Non-pigmented ciliary epithelial cell (primary cell): ENCODE measurements at regions not wholly inside any gene's neighbourhood (a gene's known extent, or its start where the extent isn't known, plus 50 kb on each side); places are given as distances from the start of the nearest gene placed in this dataset.
A peak's percentile ranks its signal among the peaks of the same experiment; 100 is the strongest.

Source experiments
- DNase-seq: peaks from one replicate; pipeline ENCODE4 v3.0.0-alpha.2; 2010; ENCODE audit warnings: low read depth

GRCh38 chr12:127749416-127749815 is 517.6 kb upstream of the TMEM132C start:
- DNase-seq = no peak

GRCh38 chr12:127750076-127750840 is 516.7 kb upstream of the TMEM132C start:
- DNase-seq = peak; percentile 22

GRCh38 chr12:127752802-127753201 is 514.2 kb upstream of the TMEM132C start:
- no peak for DNase-seq

GRCh38 chr12:127760357-127760756 is 506.6 kb upstream of the TMEM132C start:
- no peak for DNase-seq

GRCh38 chr12:127760996-127761395 is 506.0 kb upstream of the TMEM132C start:
- no peak for DNase-seq

GRCh38 chr12:127761880-127762279 is 505.1 kb upstream of the TMEM132C start:
- no peak for DNase-seq

GRCh38 chr12:127767656-127768055 is 499.3 kb upstream of the TMEM132C start:
- no peak for DNase-seq

GRCh38 chr12:127770118-127770517 is 496.9 kb upstream of the TMEM132C start:
- DNase-seq = no peak

GRCh38 chr12:127771546-127771945 is 495.4 kb upstream of the TMEM132C start:
- no peak for DNase-seq

- DNase-seq = no peak
Observed at GRCh38 chr12:127773520-127773919, 493.4 kb upstream of the TMEM132C start.

GRCh38 chr12:127774828-127775227 is 492.1 kb upstream of the TMEM132C start:
- no peak for DNase-seq

- DNase-seq = no peak
Observed at GRCh38 chr12:127779301-127780045, 487.5 kb upstream of the TMEM132C start.

GRCh38 chr12:127780881-127781280 is 486.1 kb upstream of the TMEM132C start:
- DNase-seq = no peak

GRCh38 chr12:127781336-127781735 is 485.6 kb upstream of the TMEM132C start:
- no peak for DNase-seq

- DNase-seq = peak; percentile 28
Observed at GRCh38 chr12:127785540-127785939, 481.4 kb upstream of the TMEM132C start.

GRCh38 chr12:127785986-127786590 is 480.9 kb upstream of the TMEM132C start:
- DNase-seq = no peak

- no peak for DNase-seq
Observed at GRCh38 chr12:127787544-127787943, 479.4 kb upstream of the TMEM132C start.

- no peak for DNase-seq
Observed at GRCh38 chr12:127790376-127790775, 476.6 kb upstream of the TMEM132C start.

- no peak for DNase-seq
Observed at GRCh38 chr12:127791217-127791616, 475.8 kb upstream of the TMEM132C start.

GRCh38 chr12:127797918-127798317 is 469.1 kb upstream of the TMEM132C start:
- no peak for DNase-seq

GRCh38 chr12:127802271-127802670 is 464.7 kb upstream of the TMEM132C start:
- no peak for DNase-seq

- no peak for DNase-seq
Observed at GRCh38 chr12:127803545-127803944, 463.4 kb upstream of the TMEM132C start.

- DNase-seq = peak; percentile 74
Observed at GRCh38 chr12:127809275-127809674, 457.7 kb upstream of the TMEM132C start.
